H1 (cell line): ENCODE measurements at regions not wholly inside any gene's neighbourhood (a gene's known extent, or its start where the extent isn't known, plus 50 kb on each side); places are given as distances from the start of the nearest gene placed in this dataset.

Experiments used
- CTCF ChIA-PET: fragments of 300-600 bp; sonication (Branson Sonifier 250); formaldehyde crosslinking; loops from one replicate; lab custom pipeline; 2021; ENCODE audit not compliant: partially characterized antibody; lab: Charles Lee
- POLR2A ChIA-PET: fragments of 300-600 bp; sonication (Branson Sonifier 250); formaldehyde crosslinking; loops from one replicate; lab custom pipeline; 2021; ENCODE audit warnings: inconsistent platforms; ENCODE audit not compliant: partially characterized antibody; lab: Charles Lee
- DNase-seq, 2 experiments: peaks; one replicate each; pipeline versions ENCODE4 v3.0.0 to v3.0.0-alpha.2; 2010 to 2022; ENCODE audit warnings: low spot score in 2 of 2, low read depth in 1 of 2, mixed read lengths in 1 of 2
- FAIRE-seq: peaks from 2 replicates; lab custom pipeline; 2011; peaks lifted over from hg19 to GRCh38; lab: Jason Lieb, UNC
- H2AFZ ChIP-seq: 2 replicates; pipeline ENCODE4 v1.8.1; 2012; ENCODE audit warnings: low read length, inconsistent platforms
- H2AK5ac ChIP-seq: 2 replicates; pipeline ENCODE4 v1.6.1; 2013; ENCODE audit warnings: low read depth, low read length
- H2BK120ac ChIP-seq: replicated peaks from 2 replicates; pipeline ENCODE3; 2013; ENCODE audit warnings: low read depth, low read length, inconsistent platforms
- H2BK12ac ChIP-seq: 2 replicates; pipeline ENCODE4 v1.6.1; 2013; ENCODE audit warnings: low read depth, low read length
- H2BK15ac ChIP-seq: 2 replicates; pipeline ENCODE4 v1.6.1; 2013; ENCODE audit warnings: low read length
- H2BK20ac ChIP-seq: 2 replicates; pipeline ENCODE4 v1.6.1; 2013; ENCODE audit warnings: low read length
- H2BK5ac ChIP-seq: 2 replicates; pipeline ENCODE4 v1.6.1; 2013; ENCODE audit warnings: low read depth, low read length
- H3K14ac ChIP-seq: 2 replicates; pipeline ENCODE4 v1.6.1; 2013; ENCODE audit warnings: inconsistent platforms; ENCODE audit not compliant: insufficient read length
- H3K18ac ChIP-seq: 2 replicates; pipeline ENCODE4 v1.6.1; 2013; ENCODE audit warnings: low read length; ENCODE audit errors: extremely low read depth
- H3K23ac ChIP-seq: 2 replicates; pipeline ENCODE4 v1.6.1; 2013; ENCODE audit warnings: inconsistent platforms; ENCODE audit not compliant: insufficient read length
- H3K23me2 ChIP-seq: 2 replicates; pipeline ENCODE4 v1.6.1; 2013; ENCODE audit warnings: low read depth, low read length
- H3K27ac ChIP-seq: 2 replicates; pipeline ENCODE4 v1.6.1; 2011; ENCODE audit warnings: low read depth, low read length, inconsistent platforms
- H3K27me3 ChIP-seq, 4 experiments: replicated peaks in 1 of 4; 1 replicate in 1 of 4; 2 replicates in 3 of 4; pipeline versions ENCODE4 v1.6.1 to v1.8.1; 2011 to 2013; ENCODE audit warnings: low read length in 3 of 4, mild to moderate bottlenecking in 3 of 4, inconsistent platforms in 2 of 4, mixed read lengths in 2 of 4, moderate library complexity in 1 of 4; ENCODE audit not compliant: control insufficient read depth in 3 of 4, insufficient read depth in 3 of 4; ENCODE audit errors: extremely low read depth in 1 of 4
- H3K36me3 ChIP-seq, 4 experiments: 2 replicates each; pipeline versions ENCODE4 v1.6.1 to v1.8.1; 2011 to 2013; ENCODE audit warnings: mild to moderate bottlenecking in 4 of 4, low read length in 3 of 4, moderate library complexity in 2 of 4, control low read depth in 1 of 4, inconsistent platforms in 1 of 4; ENCODE audit not compliant: insufficient read depth in 4 of 4, control insufficient read depth in 2 of 4
- H3K4ac ChIP-seq: replicated peaks from 2 replicates; pipeline ENCODE3; 2013; ENCODE audit warnings: low read length, low read depth, mixed read lengths, inconsistent platforms; ENCODE audit not compliant: insufficient read length
- H3K4me1 ChIP-seq, 4 experiments: replicated peaks in 1 of 4; 1 replicate in 1 of 4; 2 replicates in 3 of 4; pipeline versions ENCODE4 v1.6.1 to v1.8.1; 2011 to 2013; ENCODE audit warnings: low read length in 3 of 4, inconsistent platforms in 2 of 4, mixed read lengths in 1 of 4; ENCODE audit not compliant: insufficient read depth in 4 of 4, control insufficient read depth in 3 of 4
- H3K4me2 ChIP-seq, 2 experiments: 2 replicates each; pipeline versions ENCODE4 v1.6.1 to v1.8.1; 2011 to 2013; ENCODE audit warnings: low read depth in 2 of 2, low read length in 2 of 2, control low read depth in 1 of 2, inconsistent platforms in 1 of 2, mild to moderate bottlenecking in 1 of 2; ENCODE audit not compliant: insufficient read depth in 1 of 2
- H3K4me3 ChIP-seq, 4 experiments: fragments of 200-600, 300-600 bp in 1 of 4; sonication (generic), shearing (Covaris generic), sonication (Bioruptor Twin) in 1 of 4; 2 replicates each; pipeline versions ENCODE4 v1.5.1 to v1.8.1; 2011 to 2016; ENCODE audit warnings: low read length in 4 of 4, low read depth in 3 of 4, control low read depth in 2 of 4, inconsistent platforms in 2 of 4, mild to moderate bottlenecking in 2 of 4, mixed read lengths in 1 of 4, moderate library complexity in 1 of 4; ENCODE audit not compliant: insufficient read depth in 2 of 4; ENCODE audit errors: extremely low read depth in 1 of 4
- H3K56ac ChIP-seq: replicated peaks from 2 replicates; pipeline ENCODE3; 2013; ENCODE audit warnings: low read depth, mild to moderate bottlenecking, mixed read lengths, low read length, inconsistent platforms; ENCODE audit not compliant: insufficient read length
- H3K79me1 ChIP-seq: 2 replicates; pipeline ENCODE4 v1.6.1; 2013; ENCODE audit warnings: low read depth, low read length, control low read depth
- H3K79me2 ChIP-seq, 2 experiments: 2 replicates each; pipeline versions ENCODE4 v1.6.1 to v1.8.1; 2012 to 2013; ENCODE audit warnings: low read length in 2 of 2, mild to moderate bottlenecking in 2 of 2, inconsistent platforms in 1 of 2; ENCODE audit not compliant: insufficient read depth in 2 of 2, control insufficient read depth in 1 of 2
- H3K9ac ChIP-seq, 4 experiments: replicated peaks in 1 of 4; 1 replicate in 1 of 4; 2 replicates in 3 of 4; pipeline versions ENCODE4 v1.6.1 to v1.8.1; 2011 to 2013; ENCODE audit warnings: low read depth in 3 of 4, low read length in 3 of 4, control low read depth in 2 of 4, mild to moderate bottlenecking in 2 of 4, moderate library complexity in 2 of 4, inconsistent platforms in 1 of 4; ENCODE audit errors: extremely low read depth in 1 of 4
- H3K9me3 ChIP-seq, 2 experiments: 2 replicates each; pipeline versions ENCODE4 v1.6.1 to v1.8.1; 2012 to 2013; ENCODE audit warnings: mild to moderate bottlenecking in 2 of 2, moderate library complexity in 2 of 2, control low read depth in 1 of 2, inconsistent platforms in 1 of 2, low read depth in 1 of 2, low read length in 1 of 2, mixed read lengths in 1 of 2; ENCODE audit not compliant: insufficient read depth in 2 of 2
- H4K20me1 ChIP-seq, 2 experiments: replicated peaks in 1 of 2; 2 replicates each; pipeline versions ENCODE3 to v1.8.1; 2011 to 2013; ENCODE audit warnings: inconsistent platforms in 2 of 2, low read length in 2 of 2, mild to moderate bottlenecking in 1 of 2; ENCODE audit not compliant: insufficient read depth in 2 of 2, control insufficient read depth in 1 of 2
- H4K5ac ChIP-seq: 2 replicates; pipeline ENCODE4 v1.6.1; 2013; ENCODE audit warnings: low read length, low read depth, mixed read lengths, inconsistent platforms; ENCODE audit not compliant: insufficient read length
- H4K8ac ChIP-seq: 2 replicates; pipeline ENCODE4 v1.8.0; 2013; ENCODE audit warnings: mild to moderate bottlenecking, moderate library complexity, low read length, inconsistent platforms; ENCODE audit not compliant: insufficient read depth; ENCODE audit errors: extremely low read depth
- H4K91ac ChIP-seq: replicated peaks from 2 replicates; pipeline ENCODE3; 2013; ENCODE audit warnings: low read length, mixed read lengths, inconsistent platforms; ENCODE audit not compliant: insufficient read length
- POLR2AphosphoS5 ChIP-seq: IDR thresholded peaks from 2 replicates; pipeline ENCODE4 v1.6.1; 2011; ENCODE audit warnings: low read depth, low read length
- RFX5 ChIP-seq: IDR thresholded peaks from 2 replicates; pipeline ENCODE4 v1.6.1; 2011; ENCODE audit warnings: low read depth, low read length, improper control_type of control experiment, borderline replicate concordance
- WGBS, 2 experiments: shearing (Covaris generic) in 1 of 2; methylation state at CpG; one replicate each; pipeline versions ENCODE4 v1.1.6 to v1.1.7; 2013 to 2015; ENCODE audit warnings: low lambda C conversion rate in 2 of 2, mixed read lengths in 2 of 2, inconsistent platforms in 1 of 2, low coverage in 1 of 2, missing lambda C conversion rate in 1 of 2; ENCODE audit not compliant: insufficient replicate concordance in 2 of 2, insufficient coverage in 1 of 2, insufficient read length in 1 of 2; ENCODE audit errors: extremely low coverage in 1 of 2, missing lambda C conversion rate in 1 of 2; 5-methylcytosine and 5-hydroxymethylcytosine counted together

DNA sequence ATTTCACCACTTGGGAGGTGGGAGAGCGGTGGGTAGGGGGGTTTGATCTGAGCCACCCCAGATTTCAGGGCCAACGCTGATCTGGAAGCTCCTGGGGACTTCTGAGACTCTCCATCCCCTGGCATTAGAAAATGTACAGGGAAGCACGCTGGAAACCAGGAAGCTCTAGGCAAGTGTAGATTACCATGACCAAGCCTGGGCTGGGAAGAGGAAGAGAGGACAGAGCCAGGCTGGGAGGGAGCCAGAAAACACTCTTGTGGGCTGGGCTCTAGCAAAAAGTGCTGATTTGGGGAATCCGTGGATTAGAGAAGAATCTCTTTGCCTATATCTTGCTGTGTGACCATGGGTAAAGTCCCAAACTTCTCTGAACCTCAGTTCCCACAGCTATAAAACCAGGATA is 236.7 kb downstream of the BCL11B start:
- Histone ChIP-seq H2BK120ac (no peak overlapping the region), H3K18ac (peak overlapping the region; percentile 62; the same call in 1 of the 2 replicates), H3K27me3 (no peaks in the 10 kb centered on the region; a peak in 1 of 7 replicates), H3K9ac (no peak overlapping the region), H3K23ac (no peak overlapping the region), H3K56ac (no peak overlapping the region), H4K8ac (no peak overlapping the region), H2AK5ac (no peak overlapping the region), H3K23me2 (no peaks in the 10 kb centered on the region), H3K4me2 (no peak overlapping the region), H2AFZ (no peak overlapping the region), H2BK20ac (no peak overlapping the region), H3K4ac (no peak overlapping the region), H4K91ac (no peak overlapping the region), H3K36me3 (no peaks in the 10 kb centered on the region), H3K79me2 (no peaks in the 10 kb centered on the region), H3K9me3 (no peaks in the 10 kb centered on the region), H3K79me1 (no peaks in the 10 kb centered on the region), H4K20me1 (no peaks in the 10 kb centered on the region), H2BK12ac (no peak overlapping the region), H3K4me3 (no peak overlapping the region), H4K5ac (no peak overlapping the region), H3K14ac (no peak overlapping the region), H2BK15ac (no peak overlapping the region), H2BK5ac (no peak overlapping the region), H3K27ac (no peak overlapping the region), H3K4me1 (peaks cover 0 to 8% (median 1%) of the 10 kb centered on the region in 4 experiments; a peak in 4 of 7 replicates)
- no peak for FAIRE-seq
- ChIA-PET CTCF (interaction anchor here (0.8 to 2.9 kb wide), 18 partner anchors 9 to 294 kb away, joined by 3 to 11 read pairs (median 4); no protein-coding TSS in a partner anchor), POLR2A (interaction anchor here (0.7 to 1.0 kb wide), 2 partner anchors 11 to 642 kb away, joined by 3 read pairs; no protein-coding TSS in a partner anchor)
- WGBS, 2 experiments = 97% methylated on average over 4 of the region's 4 CpGs; no CpG with 5 or more reads in 1 of the 2 experiments
- DNase-seq = no peak
- TF ChIP-seq RFX5 (no peak), POLR2AphosphoS5 (no peak)
